Gastroesophageal sphincter (tissue), 4 donors: ENCODE measurements at regions not wholly inside any gene's neighbourhood (a gene's known extent, or its start where the extent isn't known, plus 50 kb on each side); places are given as distances from the start of the nearest gene placed in this dataset.

Source experiments
- ATAC-seq: fragments of 150-250 bp; one replicate; pipeline ENCODE4 v1.9.1; 2016; ENCODE audit warnings: mild to moderate bottlenecking, moderate library complexity
- H3K27ac ChIP-seq, 4 donors: fragments of 200-600 bp; sonication (generic) in 3 of 4; 1 replicate in 3 of 4; 2 replicates in 1 of 4; pipeline ENCODE4 v1.5.1; 2016 to 2019
- H3K27me3 ChIP-seq: fragments of 200-600 bp; sonication (generic); one replicate; pipeline ENCODE4 v1.5.1; 2019
- H3K36me3 ChIP-seq, 2 donors: fragments of 200-600 bp; sonication (generic); one replicate each; pipeline ENCODE4 v1.5.1; 2019; ENCODE audit warnings: control low read depth in 1 of 2
- H3K4me1 ChIP-seq, 3 donors: fragments of 200-600 bp; sonication (generic); 1 replicate in 2 of 3; 2 replicates in 1 of 3; pipeline ENCODE4 v1.5.1; 2016 to 2019; ENCODE audit warnings: control low read depth in 2 of 3
- H3K4me3 ChIP-seq, 2 donors: fragments of 200-600 bp; sonication (generic); one replicate each; pipeline ENCODE4 v1.5.1; 2019; ENCODE audit warnings: mild to moderate bottlenecking in 1 of 2, moderate library complexity in 1 of 2
- H3K9me3 ChIP-seq, 3 donors: fragments of 200-600 bp; sonication (generic); one replicate each; pipeline ENCODE4 v1.5.1; 2017 to 2019; ENCODE audit warnings: control low read depth in 2 of 3
- EP300 ChIP-seq: sonication (generic); formaldehyde crosslinking; IDR thresholded peaks from one replicate; pipeline ENCODE4 v1.6.1; 2017; ENCODE audit warnings: antibody characterized with exemption, mild to moderate bottlenecking
- POLR2A ChIP-seq, 2 donors: fragments of 450-650 bp; IDR thresholded peaks; one replicate each; pipeline ENCODE4 v1.6.1; 2017; ENCODE audit warnings: antibody characterized with exemption in 2 of 2, mild to moderate bottlenecking in 2 of 2, moderate library complexity in 1 of 2
- POLR2AphosphoS5 ChIP-seq: sonication (generic); formaldehyde crosslinking; IDR thresholded peaks from one replicate; pipeline ENCODE4 v1.6.1; 2017; ENCODE audit warnings: antibody characterized with exemption
- WGBS, 2 donors: methylation state at CpG; one replicate each; pipeline ENCODE4 v1.1.5; 2018; ENCODE audit warnings: low coverage in 1 of 2; 5-methylcytosine and 5-hydroxymethylcytosine counted together
- TF ChIP-seq, protein P1 (sequence below), 4 experiments: fragments of 200-600 bp in 2 of 4; fragments of 450-650 bp in 2 of 4; sonication (generic) in 1 of 4; IDR thresholded peaks; one replicate each; pipeline ENCODE4 v1.5.1; 2017 to 2019; ENCODE audit warnings: antibody characterized with exemption in 4 of 4, mild to moderate bottlenecking in 2 of 4, moderate library complexity in 2 of 4

DNA sequence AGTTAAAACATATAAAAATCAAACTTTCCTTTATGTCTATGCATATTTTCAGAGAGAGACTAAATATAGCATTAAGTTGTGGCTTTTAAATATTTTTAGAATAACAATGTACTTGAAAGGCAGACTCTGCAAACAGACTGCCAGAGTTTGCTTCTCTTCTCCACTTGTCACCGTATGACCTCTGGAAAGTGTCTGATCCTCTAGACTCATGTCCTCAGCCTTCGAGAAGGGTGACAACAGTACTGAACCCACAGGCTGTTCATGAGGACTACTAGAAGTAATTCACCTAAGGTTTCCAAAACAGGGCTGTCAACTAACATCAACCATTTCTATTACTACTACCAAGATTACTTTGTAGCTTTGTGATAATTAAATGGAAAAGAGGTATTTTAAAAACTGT, 167.7 kb upstream of the TBCA start:
- ATAC-seq: no peak
- Histone ChIP-seq H3K27ac (no peak overlapping the region), H3K36me3 (no peaks in the 10 kb centered on the region), H3K4me1 (no peaks in the 10 kb centered on the region), H3K27me3 (peaks cover 18% of the 10 kb centered on the region), H3K9me3 (peaks cover 0 to 10% (median 0%) of the 10 kb centered on the region in 3 donors), H3K4me3 (no peak overlapping the region)
- TF ChIP-seq POLR2A (IDR thresholded peaks at IDR 0.05) (no peak), POLR2AphosphoS5 (no peak), EP300 (no peak)
- TF ChIP-seq, protein P1, sequence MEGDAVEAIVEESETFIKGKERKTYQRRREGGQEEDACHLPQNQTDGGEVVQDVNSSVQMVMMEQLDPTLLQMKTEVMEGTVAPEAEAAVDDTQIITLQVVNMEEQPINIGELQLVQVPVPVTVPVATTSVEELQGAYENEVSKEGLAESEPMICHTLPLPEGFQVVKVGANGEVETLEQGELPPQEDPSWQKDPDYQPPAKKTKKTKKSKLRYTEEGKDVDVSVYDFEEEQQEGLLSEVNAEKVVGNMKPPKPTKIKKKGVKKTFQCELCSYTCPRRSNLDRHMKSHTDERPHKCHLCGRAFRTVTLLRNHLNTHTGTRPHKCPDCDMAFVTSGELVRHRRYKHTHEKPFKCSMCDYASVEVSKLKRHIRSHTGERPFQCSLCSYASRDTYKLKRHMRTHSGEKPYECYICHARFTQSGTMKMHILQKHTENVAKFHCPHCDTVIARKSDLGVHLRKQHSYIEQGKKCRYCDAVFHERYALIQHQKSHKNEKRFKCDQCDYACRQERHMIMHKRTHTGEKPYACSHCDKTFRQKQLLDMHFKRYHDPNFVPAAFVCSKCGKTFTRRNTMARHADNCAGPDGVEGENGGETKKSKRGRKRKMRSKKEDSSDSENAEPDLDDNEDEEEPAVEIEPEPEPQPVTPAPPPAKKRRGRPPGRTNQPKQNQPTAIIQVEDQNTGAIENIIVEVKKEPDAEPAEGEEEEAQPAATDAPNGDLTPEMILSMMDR (IDR thresholded peaks at IDR 0.05): no peak
- 47% methylated on average over 2 of the region's 2 CpGs; no CpG with 5 or more reads in 1 of the 2 donors for WGBS, 2 donors

DNA sequence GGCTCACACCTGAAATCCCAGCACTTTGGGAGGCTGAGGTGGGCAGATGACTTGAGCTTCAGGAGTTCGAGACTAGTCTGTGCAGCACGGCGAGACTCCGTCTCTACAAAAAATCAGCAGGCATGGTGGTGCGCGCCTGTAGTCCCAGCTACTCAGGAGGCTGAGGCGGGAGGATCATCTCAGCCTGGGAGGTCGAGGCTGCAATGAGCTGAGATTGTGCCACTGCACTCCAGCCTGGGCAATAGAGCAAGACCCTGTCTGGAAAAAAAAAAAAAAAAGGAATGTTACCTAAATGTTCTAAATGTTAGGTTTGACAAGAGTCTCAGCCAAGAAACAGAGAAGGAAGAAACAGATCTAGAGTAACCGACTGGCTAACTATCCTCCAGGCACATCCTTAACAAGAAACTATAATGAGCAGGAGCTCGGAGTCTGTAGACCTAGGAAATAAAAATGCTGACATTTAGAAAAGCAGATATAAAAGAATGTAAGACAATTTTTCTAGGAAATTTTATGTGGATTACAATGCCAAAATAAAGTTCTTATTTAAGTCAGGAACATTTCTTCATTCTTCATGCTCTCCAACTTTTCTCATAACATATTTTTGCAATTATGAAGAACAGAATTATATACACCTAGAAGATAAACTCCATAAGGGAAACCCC, 166.6 kb upstream of the TBCA start:
- Histone ChIP-seq H3K36me3 (no peaks in the 10 kb centered on the region), H3K4me1 (no peaks in the 10 kb centered on the region), H3K4me3 (no peak overlapping the region), H3K9me3 (peaks cover 0 to 10% (median 0%) of the 10 kb centered on the region in 3 donors), H3K27ac (no peak overlapping the region), H3K27me3 (peaks cover 18% of the 10 kb centered on the region)
- ATAC-seq: no peak
- TF ChIP-seq, protein P1 (IDR thresholded peaks at IDR 0.05): no peak
- TF ChIP-seq EP300 (no peak), POLR2AphosphoS5 (no peak), POLR2A (IDR thresholded peaks at IDR 0.05) (no peak)
- WGBS, 2 donors: 83 to 87% methylated on average over 3 to 6 of the region's 10 CpGs

DNA sequence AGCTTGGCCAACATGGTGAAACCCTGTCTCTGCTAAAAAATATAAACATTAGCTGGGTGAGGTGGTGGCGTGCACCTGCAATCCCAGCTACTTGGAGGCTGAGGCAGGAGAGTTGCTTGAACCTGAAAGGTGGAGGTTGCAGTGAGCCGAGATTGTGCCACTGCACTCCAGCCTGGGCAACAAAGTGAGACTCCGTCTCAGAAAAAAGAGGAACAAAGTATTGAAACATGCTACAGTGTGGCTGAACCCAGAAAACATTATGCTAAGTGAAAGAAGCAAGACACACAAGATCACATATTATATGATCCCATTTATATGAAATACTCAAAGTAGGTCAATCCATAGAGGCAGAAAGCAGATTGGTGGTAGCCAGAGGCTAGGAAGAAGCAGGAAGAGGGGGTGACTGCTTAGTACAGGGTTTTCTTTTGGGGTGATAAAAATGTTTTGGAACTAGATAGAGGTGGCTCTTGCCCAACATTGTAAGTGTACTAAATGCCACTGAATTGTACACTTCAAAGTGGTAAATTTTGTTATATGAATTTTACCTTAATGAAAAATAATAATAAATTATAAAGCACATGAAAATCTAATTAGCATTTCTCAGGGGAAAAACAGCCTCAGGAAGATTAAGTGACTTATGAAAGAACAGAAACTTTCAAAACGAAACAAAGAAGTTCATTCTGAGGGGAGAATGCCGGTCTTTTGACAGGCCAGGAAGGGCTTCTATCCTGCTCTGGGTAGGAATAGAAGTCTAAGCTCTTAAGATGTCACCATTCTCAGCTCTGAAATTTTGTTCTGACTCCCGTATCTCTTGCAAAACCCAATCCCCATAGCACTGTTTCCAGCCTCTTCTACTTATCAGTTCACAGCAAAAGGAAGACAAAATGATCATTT, 161.1 kb upstream of the TBCA start:
- WGBS, 2 donors: 51 to 71% methylated on average over 4 to 6 of the region's 6 CpGs

DNA sequence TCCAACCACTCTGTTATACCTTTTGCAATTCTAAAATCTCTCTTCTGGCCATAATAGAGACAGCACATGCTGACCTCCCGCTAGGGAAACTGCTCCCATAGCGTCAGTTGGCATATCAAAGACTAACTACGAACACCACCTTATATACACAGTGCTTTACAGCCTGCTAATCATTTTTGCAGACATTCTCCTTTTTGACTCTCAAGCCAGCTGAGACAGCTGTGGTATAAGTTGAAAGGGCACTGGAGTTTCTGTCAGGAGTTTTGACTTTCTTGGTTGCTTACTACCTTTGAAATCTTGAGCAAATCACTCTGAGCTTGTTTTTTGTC, 160.2 kb upstream of the TBCA start:
- no peak for ATAC-seq
- no peaks in the 10 kb centered on the region for H3K4me1 ChIP-seq
- peaks cover 0 to 10% (median 0%) of the 10 kb centered on the region in 3 donors for H3K9me3 ChIP-seq
- 65 to 74% methylated on average over 3 of the region's 3 CpGs for WGBS, 2 donors
- no peak for TF ChIP-seq EP300
- TF ChIP-seq POLR2AphosphoS5: no peak
- H3K4me3 ChIP-seq: no peak overlapping the region
- H3K36me3 ChIP-seq: no peaks in the 10 kb centered on the region
- no peak overlapping the region for H3K27ac ChIP-seq
- H3K27me3 ChIP-seq: peaks cover 11% of the 10 kb centered on the region

More for the DNA sequence above, 161.1 kb upstream of the TBCA start:
- Histone ChIP-seq H3K4me1 (no peaks in the 10 kb centered on the region), H3K27ac (no peak overlapping the region), H3K4me3 (no peak overlapping the region), H3K9me3 (peaks cover 0 to 10% (median 0%) of the 10 kb centered on the region in 3 donors), H3K27me3 (peaks cover 7% of the 10 kb centered on the region), H3K36me3 (no peaks in the 10 kb centered on the region)
- ATAC-seq: no peak
- TF ChIP-seq POLR2AphosphoS5: no peak
- no peak for TF ChIP-seq EP300
- TF ChIP-seq, protein P1 (IDR thresholded peaks at IDR 0.05): no peak
- TF ChIP-seq POLR2A (IDR thresholded peaks at IDR 0.05): no peak

DNA sequence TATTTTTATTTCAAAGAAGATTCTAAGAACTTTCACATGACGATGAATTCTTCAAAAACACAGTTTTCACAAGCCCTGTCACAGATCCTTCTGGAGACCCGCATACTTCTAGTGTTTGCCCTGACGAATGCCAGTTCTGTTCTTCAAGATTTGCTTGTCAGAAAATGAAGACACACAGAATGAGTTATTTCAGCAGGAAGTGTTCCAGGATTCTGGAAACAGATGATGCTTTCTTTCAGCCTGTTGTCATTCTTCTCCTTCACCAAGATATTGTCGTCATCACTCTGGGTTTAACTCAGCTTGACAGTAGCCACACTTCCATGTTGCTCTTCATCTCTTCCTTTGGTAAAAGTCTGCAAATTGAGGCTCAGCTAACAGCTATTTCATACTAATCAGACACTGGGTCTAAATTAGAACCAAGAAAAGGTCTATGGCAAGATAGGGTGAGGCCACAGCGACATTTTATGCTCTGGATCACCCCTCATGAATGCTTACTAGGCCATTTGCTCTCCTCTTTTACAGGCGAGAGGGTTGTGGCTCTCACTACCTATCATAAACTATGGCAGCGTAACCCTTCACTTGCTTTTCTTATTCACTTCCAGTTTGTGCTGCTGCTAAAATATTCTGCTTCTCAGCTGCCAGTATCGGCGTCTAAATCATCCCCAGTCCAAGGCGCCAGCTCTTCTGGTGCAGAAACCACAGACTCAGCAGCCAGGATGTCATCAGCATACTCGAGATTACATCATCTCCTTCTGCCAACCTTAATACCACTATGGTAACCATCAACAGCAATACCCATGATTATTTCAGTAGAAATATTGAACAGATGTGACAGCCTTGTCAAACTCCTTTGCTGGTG, 159.6 kb upstream of the TBCA start:
- Histone ChIP-seq H3K9me3 (peaks cover 0 to 9% (median 0%) of the 10 kb centered on the region in 3 donors), H3K27ac (no peak overlapping the region), H3K36me3 (no peaks in the 10 kb centered on the region), H3K4me1 (no peaks in the 10 kb centered on the region), H3K27me3 (peaks cover 13% of the 10 kb centered on the region), H3K4me3 (no peak overlapping the region)
- WGBS, 2 donors: 65 to 81% methylated on average over 10 to 11 of the region's 11 CpGs
- TF ChIP-seq, protein P1 (IDR thresholded peaks at IDR 0.05): no peak
- TF ChIP-seq EP300 (no peak), POLR2AphosphoS5 (no peak), POLR2A (IDR thresholded peaks at IDR 0.05) (no peak)
- no peak for ATAC-seq
